ENCODE measurements at regions not wholly inside any gene's neighbourhood (a gene's known extent, or its start where the extent isn't known, plus 50 kb on each side); places are given as distances from the start of the nearest gene placed in this dataset.
"Not testable (repeated sequence)": the region's sequence is repeated elsewhere in the genome, so short reads cannot be mapped to it uniquely, and the experiment has no call there.

- H3K27ac ChIP-seq; H3K36me3 ChIP-seq; H3K4me1 ChIP-seq; H3K27me3 ChIP-seq; DNase-seq; H3K4me3 ChIP-seq; H3K9me3 ChIP-seq (replicated peaks): not testable (repeated sequence)
Observed at GRCh38 chr22:16090991-16091390, 401.2 kb downstream of the POTEH start.

DNA sequence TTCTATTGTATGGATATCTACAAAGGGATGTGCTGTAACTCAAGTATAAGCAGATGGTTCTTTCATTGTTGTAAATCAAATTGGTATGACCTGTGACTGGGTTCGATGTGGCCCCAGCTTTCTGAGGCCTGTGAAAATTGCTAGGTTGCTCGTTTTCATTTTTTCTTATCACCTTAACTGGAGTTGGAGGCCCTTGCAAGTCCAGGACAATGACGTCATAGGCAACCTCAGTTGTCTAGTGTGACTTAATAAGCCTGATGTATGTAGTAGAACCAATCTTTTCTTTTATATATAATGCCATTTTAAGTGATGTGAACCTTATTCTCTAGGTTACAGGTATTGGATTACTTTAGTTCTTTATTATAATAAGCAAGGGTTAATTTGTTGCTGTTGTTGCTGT, 415.3 kb downstream of the POTEH start:
- not testable (repeated sequence) for H3K4me1 ChIP-seq; DNase-seq; H3K4me3 ChIP-seq; H3K27ac ChIP-seq; H3K36me3 ChIP-seq; H3K9me3 ChIP-seq (replicated peaks); H3K27me3 ChIP-seq

DNA sequence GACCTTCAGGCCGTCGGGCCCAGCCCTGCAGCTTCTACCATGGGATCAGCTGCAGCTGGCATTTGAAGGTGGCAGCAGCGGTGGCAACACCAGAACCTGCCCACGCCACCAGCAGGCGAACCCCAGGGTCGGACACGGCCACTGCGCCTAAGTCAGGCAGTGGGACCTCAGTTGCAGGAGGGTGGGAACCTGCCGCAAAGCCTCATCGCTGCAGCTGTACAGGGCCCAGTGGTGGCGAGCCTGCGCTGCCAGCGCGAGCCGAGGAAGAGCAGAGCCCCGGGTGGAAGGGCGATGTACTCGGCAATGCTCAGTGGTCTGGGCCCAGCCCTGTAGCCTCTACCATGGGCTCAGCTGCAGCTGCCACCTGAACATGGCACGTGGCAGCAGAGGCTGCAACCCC, 441.6 kb downstream of the POTEH start:
- H3K9me3 ChIP-seq (replicated peaks); H3K36me3 ChIP-seq; H3K27me3 ChIP-seq; H3K27ac ChIP-seq; H3K4me1 ChIP-seq; H3K4me3 ChIP-seq; DNase-seq: not testable (repeated sequence)

DNA sequence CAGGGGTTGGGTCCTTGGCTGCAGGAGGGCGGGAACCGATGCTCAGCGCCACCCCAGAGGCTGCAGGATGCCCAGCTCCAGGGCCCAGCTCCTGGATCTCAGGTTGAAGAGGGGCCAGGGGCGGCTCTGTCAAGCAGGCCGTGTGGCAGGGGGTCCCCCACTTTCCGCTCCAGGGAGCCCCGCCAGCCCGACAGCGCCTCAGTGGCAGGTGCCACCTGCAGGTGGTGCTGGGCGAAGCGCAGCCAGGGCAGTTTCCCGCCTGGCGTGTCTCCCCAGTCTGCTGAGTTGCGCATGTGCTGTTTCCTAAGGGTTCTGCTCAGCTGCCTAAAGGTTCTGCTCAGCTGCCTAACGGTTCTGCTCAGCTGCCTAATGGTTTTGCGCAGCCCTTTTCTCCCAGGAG, 442.1 kb downstream of the POTEH start:
- Histone ChIP-seq H3K27me3 (no peaks in the 10 kb centered on the region), H3K36me3 (no peaks in the 10 kb centered on the region), H3K27ac (no peak overlapping the region), H3K9me3 (replicated peaks) (no peaks in the 10 kb centered on the region), H3K4me3 (no peak overlapping the region), H3K4me1 (no peaks in the 10 kb centered on the region)
- no peak for DNase-seq

GRCh38 chr22:16132598-16132997, 442.8 kb downstream of the POTEH start:
- H3K4me1 ChIP-seq; H3K27ac ChIP-seq; H3K27me3 ChIP-seq; DNase-seq; H3K36me3 ChIP-seq; H3K4me3 ChIP-seq; H3K9me3 ChIP-seq (replicated peaks): not testable (repeated sequence)

DNA sequence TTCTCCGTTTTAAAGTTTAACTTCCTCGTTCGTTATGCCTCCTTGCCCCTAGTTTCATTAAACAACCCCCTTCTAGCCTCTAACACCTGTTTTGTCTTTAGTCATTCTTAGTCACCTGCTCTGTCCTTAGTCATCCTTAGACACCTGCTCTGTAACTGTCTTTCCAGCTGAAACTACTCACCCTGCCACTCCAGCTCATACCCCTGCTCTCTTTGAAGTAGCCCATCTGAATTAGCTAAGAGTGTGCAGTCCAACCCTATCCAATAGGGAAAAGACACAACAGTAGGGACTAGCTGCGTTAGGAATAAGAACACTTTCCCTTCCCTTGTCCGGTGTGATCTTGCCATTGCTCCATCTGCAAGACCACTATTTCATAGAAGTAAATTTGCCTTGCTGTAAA, 446.5 kb downstream of the CCT8L2 start:
- not testable (repeated sequence) for H3K4me3 ChIP-seq; H3K36me3 ChIP-seq; DNase-seq; H3K4me1 ChIP-seq; H3K9me3 ChIP-seq (replicated peaks); H3K27me3 ChIP-seq; H3K27ac ChIP-seq

DNA sequence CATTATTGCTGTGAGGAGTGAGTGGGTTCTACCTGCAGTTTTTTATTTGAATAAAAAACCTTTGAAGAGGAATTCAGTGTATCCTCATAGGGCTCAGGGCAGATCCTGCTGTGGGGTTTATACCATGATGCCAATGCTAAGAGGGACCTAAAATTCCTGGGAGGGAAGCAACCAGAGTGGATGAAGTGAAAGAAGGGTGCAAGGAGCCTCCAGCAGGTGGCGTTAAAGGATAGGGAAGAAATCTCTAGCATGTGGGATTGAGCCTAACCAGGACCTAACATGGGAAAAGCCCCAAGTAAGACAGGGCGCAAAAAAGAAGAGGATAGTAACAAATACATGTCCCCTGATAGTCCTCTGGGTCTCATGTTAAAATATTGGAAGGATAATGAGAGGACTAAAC, 445.7 kb downstream of the CCT8L2 start:
- H3K4me1 ChIP-seq; H3K36me3 ChIP-seq; H3K27me3 ChIP-seq; H3K9me3 ChIP-seq (replicated peaks); H3K4me3 ChIP-seq; H3K27ac ChIP-seq: not testable (repeated sequence)
- DNase-seq, result peak; percentile 38 to 50

- not testable (repeated sequence) for H3K27me3 ChIP-seq; H3K36me3 ChIP-seq; H3K9me3 ChIP-seq (replicated peaks); H3K4me3 ChIP-seq; DNase-seq; H3K27ac ChIP-seq; H3K4me1 ChIP-seq
Observed at GRCh38 chr22:16177287-16177686, 415.3 kb downstream of the CCT8L2 start.

DNA sequence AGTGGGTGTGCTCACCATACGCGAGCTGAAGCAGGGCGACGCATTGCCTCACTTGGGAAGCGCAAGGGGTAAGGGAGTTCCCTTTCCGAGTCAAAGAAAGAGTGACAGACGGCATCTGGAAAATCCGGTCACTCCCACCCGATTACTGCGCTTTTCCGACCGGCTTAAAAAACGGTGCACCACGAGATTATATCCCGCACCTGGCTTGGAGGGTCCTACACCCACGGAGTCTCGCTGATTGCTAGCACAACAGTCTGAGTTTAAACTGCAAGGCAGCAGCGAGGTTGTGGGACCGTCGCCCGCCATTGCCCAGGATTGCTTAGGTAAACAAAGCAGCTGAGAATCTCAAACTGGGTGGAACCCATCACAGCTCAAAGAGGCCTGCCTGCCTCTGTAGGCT, 408.7 kb downstream of the CCT8L2 start:
- H3K4me3 ChIP-seq; H3K36me3 ChIP-seq; H3K27ac ChIP-seq; DNase-seq; H3K9me3 ChIP-seq (replicated peaks); H3K4me1 ChIP-seq; H3K27me3 ChIP-seq: not testable (repeated sequence)

All from SJCRH30 (cell line).